ENCODE measurements at regions not wholly inside any gene's neighbourhood (a gene's known extent, or its start where the extent isn't known, plus 50 kb on each side); places are given as distances from the start of the nearest gene placed in this dataset.

- no peak for TF ChIP-seq CTCF (conservative IDR thresholded peaks at IDR 0.05; ENCODE audit: low read depth, low read length)
- no peak for TF ChIP-seq EZH2 (IDR thresholded peaks at IDR 0.05; ENCODE audit: borderline replicate concordance, low read depth, low read length, poor library complexity, severe bottlenecking)
Observed at GRCh38 chr3:71991681-71992080, 206.7 kb upstream of the PROK2 start.
